IPS-NIHi7 (cell line): ENCODE measurements at regions not wholly inside any gene's neighbourhood (a gene's known extent, or its start where the extent isn't known, plus 50 kb on each side); places are given as distances from the start of the nearest gene placed in this dataset.
"Not testable (repeated sequence)": the region's sequence is repeated elsewhere in the genome, so short reads cannot be mapped to it uniquely, and the experiment has no call there.

Experiments used
- DNase-seq: peaks from one replicate; pipeline ENCODE4 v3.0.0; 2012; ENCODE audit warnings: mixed read lengths; ENCODE audit errors: extremely low spot score

- DNase-seq, result no peak
These were observed 488.7 kb upstream of the CYLC2 start for GRCh38 chr9:102506406-102506805.

GRCh38 chr9:102499468-102499867 is 495.7 kb upstream of the CYLC2 start:
- no peak for DNase-seq

- DNase-seq, result no peak
These were observed 497.4 kb upstream of the CYLC2 start for GRCh38 chr9:102497709-102498108.

- DNase-seq, result not testable (repeated sequence)
These were observed 508.2 kb upstream of the CYLC2 start for GRCh38 chr9:102486976-102487375.

GRCh38 chr9:102483651-102484050 is 511.5 kb upstream of the CYLC2 start:
- DNase-seq, result no peak

GRCh38 chr9:102482776-102483175 is 512.4 kb upstream of the CYLC2 start:
- DNase-seq, result no peak

GRCh38 chr9:102479191-102479590 is 515.9 kb upstream of the CYLC2 start:
- no peak for DNase-seq

GRCh38 chr9:102474357-102474756 is 520.8 kb upstream of the CYLC2 start:
- DNase-seq, result no peak

- not testable (repeated sequence) for DNase-seq
These were observed 525.7 kb upstream of the CYLC2 start for GRCh38 chr9:102469430-102469829.

GRCh38 chr9:102461156-102461819 is 533.8 kb upstream of the CYLC2 start:
- DNase-seq, result no peak

GRCh38 chr9:102459828-102460227 is 535.3 kb upstream of the CYLC2 start:
- DNase-seq, result no peak

GRCh38 chr9:102456562-102456961 is 538.6 kb upstream of the CYLC2 start:
- no peak for DNase-seq

- DNase-seq, result no peak
These were observed 549.2 kb upstream of the CYLC2 start for GRCh38 chr9:102445906-102446305.

- no peak for DNase-seq
These were observed 549.9 kb upstream of the CYLC2 start for GRCh38 chr9:102445181-102445747.

- no peak for DNase-seq
These were observed 555.5 kb upstream of the CYLC2 start for GRCh38 chr9:102439583-102439982.

GRCh38 chr9:102436599-102436998 is 558.5 kb upstream of the CYLC2 start:
- not testable (repeated sequence) for DNase-seq

- DNase-seq, result no peak
These were observed 559.7 kb upstream of the CYLC2 start for GRCh38 chr9:102435427-102435826.

- no peak for DNase-seq
These were observed 560.6 kb upstream of the CYLC2 start for GRCh38 chr9:102434545-102434944.

- no peak for DNase-seq
These were observed 566.8 kb upstream of the CYLC2 start for GRCh38 chr9:102428305-102428704.

GRCh38 chr9:102416251-102416650 is 578.9 kb upstream of the CYLC2 start:
- DNase-seq, result not testable (repeated sequence)

- DNase-seq, result no peak
These were observed 589.8 kb upstream of the CYLC2 start for GRCh38 chr9:102405218-102405867.

GRCh38 chr9:102403514-102403913 is 591.6 kb upstream of the CYLC2 start:
- DNase-seq, result no peak

- no peak for DNase-seq
These were observed 596.9 kb upstream of the CYLC2 start for GRCh38 chr9:102398205-102398604.
